ENCODE measurements at regions not wholly inside any gene's neighbourhood (a gene's known extent, or its start where the extent isn't known, plus 50 kb on each side); places are given as distances from the start of the nearest gene placed in this dataset.

DNA sequence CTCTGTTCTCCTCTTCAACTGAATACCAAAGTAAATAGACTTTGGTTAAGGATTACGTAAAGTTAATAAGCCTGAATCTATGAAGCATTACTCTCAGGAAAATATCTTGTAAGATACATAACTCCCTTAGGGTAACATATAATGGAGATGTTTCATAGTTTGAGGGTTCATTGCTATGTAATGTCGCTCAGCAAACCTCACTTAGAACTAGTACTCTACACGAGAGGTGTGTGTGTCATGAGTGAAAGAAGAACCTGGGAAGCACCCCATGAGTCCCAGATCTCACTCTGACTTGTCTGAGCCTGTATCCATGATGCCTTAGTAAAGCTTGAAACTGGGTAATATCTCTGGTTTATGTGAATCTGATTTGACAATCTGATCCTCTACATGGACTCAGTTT is 429.5 kb upstream of the ANO3 start:
- DNase-seq: no peak

DNA sequence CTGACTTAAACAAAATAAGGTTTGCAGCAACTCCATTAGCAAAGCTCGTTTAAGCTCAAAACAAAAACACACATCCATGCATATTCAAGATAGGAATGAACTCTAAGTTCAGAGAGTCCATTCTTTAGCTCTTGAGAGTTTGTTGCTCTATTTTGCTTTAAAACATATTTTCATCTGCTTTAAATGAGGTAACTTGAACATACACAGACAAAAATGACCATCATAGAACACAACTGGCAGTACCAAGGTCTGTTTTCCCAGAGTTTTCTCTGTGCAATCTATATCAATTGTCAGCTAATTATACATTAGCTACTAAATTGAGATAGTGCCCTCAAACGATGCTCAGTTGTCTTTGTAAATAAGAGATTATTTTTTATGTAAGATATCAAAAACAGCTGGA is 423.2 kb upstream of the ANO3 start:
- DNase-seq: no peak

DNA sequence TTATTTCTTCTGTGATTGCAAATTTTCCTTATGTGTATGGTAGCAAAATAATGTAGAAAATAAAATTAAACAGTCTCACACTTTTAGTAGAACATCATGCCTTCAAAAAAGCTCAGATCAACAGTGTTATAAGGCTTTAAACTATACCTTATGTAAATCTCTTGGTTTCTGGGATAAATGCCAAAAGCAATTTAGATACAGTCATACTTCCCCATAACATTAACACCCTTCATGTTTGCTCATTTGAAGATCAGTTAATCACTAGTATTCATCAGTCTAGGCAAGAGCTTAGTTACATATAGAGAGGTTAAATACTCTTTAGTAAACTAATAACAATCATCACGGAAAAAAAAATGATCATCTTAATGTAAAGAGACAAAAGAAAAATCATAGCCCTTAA is 421.8 kb upstream of the ANO3 start:
- DNase-seq: peak; percentile 74 to 94

DNA sequence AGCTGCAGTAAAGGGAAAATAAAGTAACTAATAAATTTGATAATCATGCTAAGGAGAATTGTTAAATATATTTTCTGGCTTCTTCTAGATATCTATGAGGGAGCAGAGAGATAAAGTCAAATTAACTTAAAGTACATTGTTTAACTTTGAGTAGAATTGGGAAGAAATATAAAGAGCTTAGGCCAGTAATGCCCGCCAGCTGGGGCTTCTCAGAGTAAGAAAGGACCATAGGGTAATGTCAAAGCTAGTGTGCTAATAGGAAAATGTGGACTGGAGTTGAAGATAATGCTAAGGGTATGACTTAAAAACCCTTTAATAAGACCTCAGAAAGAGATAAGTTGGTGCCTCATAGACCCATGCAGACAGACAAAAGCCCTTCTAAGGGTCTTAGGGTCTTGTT is 411.6 kb upstream of the ANO3 start:
- DNase-seq: no peak

DNA sequence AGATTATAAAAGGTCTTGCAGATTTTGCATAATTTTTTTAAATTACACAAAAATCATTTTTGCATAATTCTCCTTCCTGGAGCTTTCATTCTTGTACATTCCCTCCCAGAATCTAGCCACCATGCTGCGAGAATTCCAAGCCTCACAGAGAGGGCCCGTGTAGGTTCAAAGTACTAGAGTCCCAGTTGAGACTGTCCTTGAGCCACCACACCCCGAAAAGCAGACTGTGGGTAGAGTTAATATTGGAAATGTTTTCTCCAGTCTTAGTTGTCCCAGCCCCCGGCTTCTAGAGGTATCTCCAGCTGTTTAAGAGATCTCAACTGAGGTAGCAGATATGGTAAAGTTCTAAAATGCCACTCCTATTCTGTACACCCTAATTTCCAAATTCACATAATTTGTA is 407.3 kb upstream of the ANO3 start:
- DNase-seq: no peak

DNA sequence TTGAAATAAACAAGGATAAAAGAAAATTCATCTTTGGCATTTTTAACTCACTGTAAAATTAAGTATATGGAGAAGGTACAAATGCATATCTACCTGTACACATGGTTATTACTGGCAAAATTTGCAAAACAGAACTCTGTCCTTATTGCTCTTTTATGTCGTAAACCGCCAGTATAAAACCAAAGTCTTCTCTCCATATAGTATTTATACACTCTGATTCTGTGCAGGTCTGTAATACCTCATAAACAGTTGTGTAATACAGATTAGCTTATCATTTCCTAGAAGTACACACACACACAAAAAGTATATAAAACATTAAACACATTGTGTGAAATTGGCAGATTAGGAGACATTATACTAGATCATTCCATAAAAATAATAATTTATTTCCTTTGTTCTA is 406.6 kb upstream of the ANO3 start:
- DNase-seq: no peak

DNA sequence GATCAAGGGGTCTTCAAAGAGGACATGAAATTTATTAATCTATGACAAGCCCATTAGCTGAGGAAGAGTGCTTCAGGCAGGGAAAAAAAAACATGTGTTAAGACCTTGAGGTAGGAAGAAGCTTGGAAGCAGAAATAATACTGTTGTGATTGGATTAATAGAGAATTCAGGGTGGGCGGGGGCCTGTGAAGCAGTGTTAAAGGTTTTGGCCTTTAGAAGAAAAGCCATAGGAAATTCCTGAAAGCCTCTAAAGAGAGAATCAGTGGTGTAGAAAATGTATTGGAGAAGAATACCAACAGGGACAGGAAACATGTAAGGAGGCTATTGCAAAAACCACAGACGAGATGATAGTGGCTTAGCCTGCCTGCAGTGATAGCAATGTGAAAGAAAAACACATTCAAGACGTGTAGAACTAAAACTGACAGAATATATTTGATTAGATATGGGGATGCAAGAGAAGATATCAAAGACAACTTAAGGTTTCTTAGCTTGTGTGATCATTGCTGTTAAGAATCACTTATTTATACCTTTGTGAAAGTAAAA is 404.4 kb upstream of the ANO3 start:
- DNase-seq: no peak

DNA sequence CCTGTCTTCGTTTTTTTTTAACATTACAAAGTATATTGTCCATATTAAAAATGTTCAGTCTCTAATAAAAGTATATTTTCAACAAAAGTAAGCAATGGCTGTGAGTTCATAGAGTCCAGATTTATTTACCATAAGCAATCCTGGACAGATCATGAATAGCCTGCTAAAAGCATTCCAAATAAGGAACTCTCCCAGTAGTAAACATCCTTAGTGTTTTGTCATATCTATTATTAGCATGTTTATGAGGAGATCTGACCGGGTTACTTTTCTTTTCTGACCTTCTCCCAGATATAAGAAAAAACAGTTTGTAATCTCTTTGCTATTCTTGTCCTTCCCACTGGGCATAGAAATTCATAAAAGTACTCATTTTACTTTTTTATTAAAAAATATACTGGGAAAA is 403.9 kb upstream of the ANO3 start:
- DNase-seq: no peak

DNA sequence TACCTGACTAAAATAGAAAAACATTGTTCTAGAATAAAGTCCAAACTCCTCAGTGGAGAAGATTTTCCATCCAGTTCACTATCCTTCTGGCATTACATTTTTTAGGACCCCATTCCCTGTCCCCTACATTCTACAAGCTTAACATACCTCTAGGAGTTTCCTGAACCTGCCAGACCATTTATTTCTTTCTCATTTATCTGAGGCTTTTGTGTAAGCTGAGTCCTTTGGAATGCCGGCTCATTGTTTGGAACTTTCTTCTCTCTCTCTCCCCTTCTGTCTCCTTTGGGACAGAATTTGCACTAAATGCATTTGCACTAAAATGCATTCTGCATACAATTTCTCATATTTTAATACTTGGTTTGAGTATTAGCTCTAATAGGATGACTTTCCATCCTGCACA is 393.0 kb upstream of the ANO3 start:
- no peak for DNase-seq

DNA sequence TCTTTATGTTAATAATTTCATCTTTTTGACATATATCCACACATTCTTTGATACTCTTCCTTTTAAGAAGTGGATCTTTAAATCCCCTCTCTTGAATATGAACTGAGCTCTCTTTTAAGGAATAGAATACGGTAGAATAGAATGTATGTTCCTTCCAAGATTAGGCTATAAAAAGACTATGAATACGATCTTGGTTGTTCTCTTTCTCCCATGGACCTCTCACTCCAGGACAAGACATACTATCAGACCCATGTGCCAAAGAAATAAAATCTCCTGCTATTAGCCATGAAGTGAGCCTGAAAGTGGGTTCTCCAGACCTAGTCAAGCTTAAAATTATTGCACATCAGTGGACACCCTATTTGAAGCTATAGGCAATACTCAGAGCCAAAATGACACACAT is 392.2 kb upstream of the ANO3 start:
- no peak for DNase-seq

DNA sequence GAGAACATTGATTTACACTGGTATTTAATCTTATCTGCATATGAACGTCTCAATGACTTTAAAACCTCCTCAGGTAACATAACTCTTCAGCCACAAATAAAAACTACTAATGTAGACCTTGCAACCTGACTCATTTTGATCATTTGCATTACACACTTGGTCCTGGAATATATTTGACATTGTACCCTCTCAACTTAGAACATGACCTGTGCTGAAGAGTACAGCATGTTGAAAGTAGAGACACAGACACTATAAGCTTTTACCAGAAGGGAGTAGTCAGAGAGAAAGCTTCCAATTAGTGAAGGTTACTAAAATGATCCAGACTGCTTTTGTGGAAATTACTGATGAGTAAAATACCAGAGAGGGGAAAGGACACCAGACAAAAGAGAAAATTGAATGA is 390.6 kb upstream of the ANO3 start:
- no peak for DNase-seq

DNA sequence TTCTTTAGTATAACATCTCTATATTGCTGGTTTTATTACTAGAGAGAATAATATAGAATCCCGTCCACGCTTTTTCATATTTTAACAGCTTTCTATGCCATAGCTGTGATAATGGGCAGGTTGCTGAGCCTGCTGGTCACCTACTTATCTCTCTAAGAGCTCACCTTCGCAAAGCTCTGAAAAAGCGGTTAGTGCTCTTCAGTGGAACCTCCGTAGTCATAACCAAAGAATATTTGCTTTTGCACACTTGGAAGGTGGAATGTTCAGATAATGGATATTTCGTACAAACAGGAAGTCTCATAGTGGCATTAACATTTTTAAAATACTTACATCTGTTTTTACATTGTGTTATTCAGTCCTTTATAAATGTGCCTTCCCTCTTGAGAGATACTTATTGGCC is 388.9 kb upstream of the ANO3 start:
- no peak for DNase-seq

DNA sequence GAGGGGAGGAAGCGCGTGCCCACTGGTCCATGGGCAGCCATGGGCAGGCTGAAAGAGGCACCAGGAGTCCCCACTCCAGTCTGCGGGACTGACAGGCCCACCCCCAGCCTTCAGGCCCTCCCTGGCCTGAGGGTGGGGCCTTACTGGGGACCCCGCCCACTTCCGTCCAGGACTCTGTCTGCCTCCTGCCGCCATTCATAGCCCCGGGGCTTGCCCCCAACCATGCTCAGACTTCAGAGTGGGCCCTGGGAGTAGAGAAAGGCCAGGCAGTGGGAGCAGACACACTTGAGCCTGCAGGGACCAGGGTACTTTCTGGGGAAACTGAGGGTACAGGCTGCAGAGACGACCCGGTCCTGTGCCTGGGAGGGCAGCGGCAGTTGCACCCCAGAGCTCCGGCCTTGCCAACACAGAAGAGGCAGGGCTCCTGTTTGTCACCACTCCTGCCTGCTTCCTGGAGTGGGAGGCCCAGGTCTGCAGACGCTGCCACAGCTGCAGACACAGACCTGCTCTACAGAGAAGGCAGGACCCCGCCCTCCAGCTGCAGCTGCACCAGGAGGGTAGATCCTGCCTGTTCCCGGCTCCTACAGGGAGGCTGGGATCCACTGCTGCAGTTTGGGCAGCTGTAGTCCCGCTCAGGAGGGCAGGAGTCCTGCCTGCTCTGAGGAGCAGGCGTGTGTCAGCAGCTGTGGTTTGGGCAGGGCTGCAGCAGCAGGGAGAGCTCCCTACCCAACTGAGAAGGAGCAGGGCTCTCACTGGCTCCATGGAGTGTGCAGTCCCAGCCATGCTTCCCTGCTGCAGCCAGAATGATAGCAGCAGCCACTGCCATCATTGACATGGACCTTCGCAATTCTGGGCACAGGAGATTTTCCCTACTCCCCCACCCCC is 387.9 kb upstream of the ANO3 start:
- no peak for DNase-seq

DNA sequence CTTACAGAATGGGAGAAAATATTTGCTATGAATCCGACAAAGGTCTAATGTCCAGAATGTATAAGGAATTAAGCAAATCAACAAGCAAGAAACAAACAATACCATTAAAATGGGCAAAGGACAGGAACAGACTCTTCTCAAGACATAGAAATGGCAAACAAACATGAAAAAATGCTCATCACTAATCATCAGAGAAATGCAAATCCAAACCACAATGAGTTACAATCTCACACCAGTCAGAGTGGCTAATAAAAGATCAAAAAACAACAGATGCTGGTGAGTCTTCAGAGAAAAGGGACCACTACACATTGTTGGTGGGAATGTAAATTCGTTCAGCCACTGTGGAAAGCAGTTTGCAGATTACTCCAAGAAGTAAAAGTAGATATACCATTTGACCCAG is 382.0 kb upstream of the ANO3 start:
- no peak for DNase-seq

DNA sequence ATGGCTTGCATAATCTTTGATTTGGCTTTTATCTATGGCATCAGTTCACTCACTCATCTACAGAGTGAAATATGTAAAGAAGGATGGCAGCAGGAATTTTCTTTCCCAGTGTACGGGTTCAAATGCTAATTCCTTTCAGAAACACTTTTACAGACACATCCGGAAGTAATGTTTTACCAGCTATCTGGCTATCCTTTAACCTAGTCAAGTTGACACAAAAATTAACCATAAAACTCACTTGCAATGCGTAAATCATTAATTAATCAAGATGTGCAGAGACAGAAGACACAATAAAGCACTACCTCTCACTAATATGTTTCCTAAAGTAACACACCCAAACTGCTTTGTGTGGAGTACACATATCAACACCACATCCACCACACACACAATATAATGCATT is 378.9 kb upstream of the ANO3 start:
- no peak for DNase-seq

DNA sequence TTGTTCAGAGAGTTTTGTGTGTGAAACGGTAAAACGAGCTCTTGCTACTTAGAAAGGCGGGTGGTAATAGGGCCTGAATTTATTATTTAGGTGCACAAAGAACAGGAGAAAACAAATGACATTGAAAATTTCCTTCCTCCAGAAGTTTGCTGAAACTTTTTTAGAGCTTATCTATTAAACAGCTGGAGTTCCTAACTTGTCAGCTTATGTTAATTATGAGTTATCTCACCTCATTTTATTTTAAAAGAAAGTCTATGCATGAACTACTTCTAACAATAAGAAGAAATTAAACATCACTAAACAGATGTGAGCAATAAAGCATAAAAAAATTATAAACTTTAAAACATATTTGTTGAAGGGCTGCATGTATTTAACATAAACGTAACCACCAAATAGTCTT is 373.9 kb upstream of the ANO3 start:
- DNase-seq: no peak

DNA sequence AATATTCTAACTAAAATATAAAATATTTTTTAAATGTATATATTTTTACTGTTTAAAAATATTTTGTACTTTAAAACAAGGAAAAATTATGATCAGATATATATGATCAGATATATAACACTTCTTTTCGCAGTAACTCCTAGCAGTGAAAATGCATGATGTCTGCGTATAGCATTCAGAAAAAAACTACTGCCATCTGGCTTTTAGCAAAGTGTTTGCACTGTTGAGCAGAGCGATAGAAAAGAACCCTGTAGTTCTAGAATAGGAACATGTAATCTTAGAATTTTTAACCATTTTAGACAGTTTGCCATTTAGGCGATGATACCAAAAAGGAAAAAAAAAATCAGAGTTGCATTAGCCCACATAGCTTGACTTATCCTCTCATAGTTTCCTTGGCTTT is 370.4 kb upstream of the ANO3 start:
- DNase-seq: peak in 1 of 2 experiments; percentile 18

DNA sequence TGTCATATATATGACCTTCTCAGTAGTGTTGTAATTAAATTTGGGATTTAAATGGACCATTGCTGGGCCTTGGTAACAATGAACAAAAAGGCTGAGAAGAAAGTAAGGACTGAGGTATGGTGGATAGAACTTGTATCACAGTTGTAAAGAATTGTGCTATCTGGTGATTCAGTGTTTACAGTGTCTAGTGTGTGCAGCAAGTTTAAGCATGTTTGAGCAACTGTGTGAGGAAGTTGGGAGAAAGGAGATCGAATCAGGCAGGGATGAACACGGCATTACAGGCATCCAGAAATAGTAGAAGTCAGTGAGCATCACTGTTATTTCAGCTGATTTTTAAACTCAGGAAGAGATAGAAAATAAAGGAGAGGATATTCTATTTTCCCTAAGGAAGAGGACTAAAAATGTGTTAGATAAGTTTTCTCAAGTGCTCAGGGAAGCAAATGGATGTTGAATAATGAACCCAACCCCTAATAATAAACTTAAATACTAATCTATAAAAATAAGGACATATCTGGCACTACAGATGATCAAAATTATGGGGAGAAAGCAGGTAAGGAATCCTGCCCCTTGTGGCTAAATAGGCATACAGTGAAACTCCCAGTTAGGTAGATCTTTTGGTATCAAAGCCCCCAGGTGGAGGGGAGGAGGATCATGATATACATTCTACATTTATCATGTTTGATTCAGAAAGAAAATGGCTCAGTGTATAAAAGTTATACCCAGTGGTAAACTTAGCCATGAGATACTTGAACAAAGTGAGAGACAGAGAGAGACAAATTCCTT is 361.0 kb upstream of the ANO3 start:
- DNase-seq: no peak

DNA sequence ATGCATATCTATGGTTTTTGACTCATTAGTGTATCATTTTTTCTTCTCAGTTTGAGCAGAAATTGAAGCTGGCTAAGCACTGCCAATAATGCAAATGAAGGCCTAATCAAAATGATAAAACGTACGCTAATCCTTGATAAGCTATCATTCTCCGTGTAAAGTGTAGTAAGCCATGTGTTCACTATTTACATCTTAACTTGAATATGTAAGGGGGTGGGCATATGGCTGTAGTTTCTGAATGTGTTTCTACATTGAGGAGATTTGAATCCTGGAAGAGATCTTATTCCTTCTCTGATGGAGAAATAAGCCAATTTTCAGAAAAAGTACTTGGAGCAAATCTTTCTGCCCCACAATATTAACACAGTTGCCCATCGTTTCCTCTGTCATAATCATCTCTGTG is 351.8 kb upstream of the ANO3 start:
- DNase-seq: no peak

DNA sequence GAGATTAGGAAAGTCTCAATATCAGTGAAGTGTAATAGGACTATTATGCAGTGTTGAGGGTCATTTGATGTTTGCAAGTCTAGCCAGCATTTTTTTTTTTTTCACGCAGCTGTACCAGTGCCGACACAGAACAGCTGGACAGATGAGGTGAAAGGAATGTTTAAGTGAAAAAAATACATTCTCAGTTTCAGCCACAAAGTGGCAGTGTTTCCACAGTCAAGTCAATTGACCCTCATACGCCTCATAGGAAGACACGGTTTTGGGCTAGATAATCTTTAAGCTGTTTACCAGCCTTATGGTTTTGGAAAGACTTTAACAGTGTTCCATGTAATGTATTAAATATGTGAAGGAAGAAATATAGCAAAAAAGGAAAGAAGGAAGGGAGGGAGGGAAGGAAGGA is 349.9 kb upstream of the ANO3 start:
- peak; percentile 36 to 56 for DNase-seq

DNA sequence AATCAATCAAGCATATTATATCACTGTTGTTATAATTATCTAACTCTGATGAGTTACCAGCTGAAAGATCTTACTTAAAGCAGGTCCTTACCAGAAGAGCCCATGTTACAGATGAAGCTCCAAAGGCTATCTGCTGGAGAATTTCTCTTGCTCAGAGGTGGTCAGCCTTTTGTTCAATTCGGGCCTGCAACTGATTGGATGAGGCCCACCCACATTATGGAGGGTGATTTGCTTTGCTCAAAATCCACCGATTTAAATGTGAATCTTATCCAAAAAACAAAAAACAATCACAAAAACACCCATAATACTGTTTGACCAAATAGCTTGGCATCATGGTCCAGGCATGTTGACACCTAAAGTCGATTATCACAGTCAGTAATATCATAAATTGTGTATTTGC is 348.6 kb upstream of the ANO3 start:
- no peak for DNase-seq

DNA sequence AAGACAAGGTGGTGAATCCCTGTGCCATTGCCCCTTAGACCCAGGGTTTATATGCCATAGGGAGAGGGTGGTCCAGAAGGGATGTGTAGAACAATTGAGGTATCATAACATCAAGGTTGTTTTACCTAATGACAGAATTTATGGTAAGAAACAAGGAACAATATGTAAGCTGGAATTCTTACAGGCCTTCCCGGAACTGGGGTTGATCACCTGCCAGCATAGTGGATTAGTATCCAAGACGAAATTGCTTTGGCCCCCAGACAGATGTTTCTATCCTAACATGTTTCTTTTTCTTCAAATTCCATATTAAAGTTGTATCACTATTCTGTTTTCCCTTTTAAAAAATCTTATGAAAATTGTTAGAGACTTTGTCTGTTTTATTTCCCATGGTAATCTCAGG is 343.8 kb upstream of the ANO3 start:
- DNase-seq: no peak

DNA sequence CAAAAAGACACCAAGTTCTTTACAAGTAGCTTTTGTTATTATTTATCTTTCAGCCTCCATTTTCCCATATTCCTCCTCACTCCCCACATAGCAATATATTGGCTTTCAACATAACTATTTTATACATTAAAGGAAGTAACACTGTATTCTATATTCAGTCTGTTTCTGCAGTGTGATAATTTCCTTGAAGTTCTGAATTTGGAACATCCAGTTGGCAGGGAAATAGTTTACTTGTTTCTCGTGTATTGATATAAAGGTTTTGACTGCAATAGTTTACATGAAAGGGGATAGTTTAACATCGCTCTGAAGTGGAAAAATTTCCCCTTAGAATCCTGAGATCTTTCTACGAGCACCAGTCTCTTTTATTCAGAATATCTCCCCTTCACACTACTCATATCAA is 341.5 kb upstream of the ANO3 start:
- no peak for DNase-seq

DNA sequence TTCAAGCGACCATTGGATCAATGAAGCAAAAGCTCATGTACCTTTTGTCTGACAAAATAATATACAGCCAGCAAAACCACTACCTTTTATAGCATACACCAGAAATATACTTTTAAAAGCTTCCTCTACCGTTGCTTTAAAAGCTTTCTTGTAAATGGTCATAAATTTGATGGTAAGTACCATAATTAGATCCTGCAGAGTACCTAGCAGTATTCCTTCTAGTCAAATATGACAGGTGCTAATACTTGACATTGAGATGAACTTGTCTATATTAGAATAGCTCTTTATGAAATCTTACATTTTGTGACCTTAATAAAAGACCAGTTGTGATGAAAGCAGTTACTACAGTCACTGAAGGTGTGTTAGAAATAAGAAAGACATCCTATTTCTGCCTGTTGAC is 340.5 kb upstream of the ANO3 start:
- DNase-seq: no peak
